Uterus (tissue), 3 donors: ENCODE measurements at regions not wholly inside any gene's neighbourhood (a gene's known extent, or its start where the extent isn't known, plus 50 kb on each side); places are given as distances from the start of the nearest gene placed in this dataset.

ENCODE experiments used
- DNase-seq, 2 donors: peaks; one replicate each; pipeline ENCODE4 v3.0.0-alpha.2; 2019 to 2020
- H3K27ac ChIP-seq, 2 donors: fragments of 200-600 bp; sonication (generic); 1 replicate in 1 of 2; 2 replicates in 1 of 2; pipeline ENCODE4 v1.5.1; 2016 to 2018
- H3K27me3 ChIP-seq, 2 donors: fragments of 200-600 bp; sonication (generic); one replicate each; pipeline ENCODE4 v1.5.1; 2018 to 2019; ENCODE audit warnings: control low read depth in 1 of 2
- H3K36me3 ChIP-seq, 2 donors: fragments of 200-600 bp; sonication (generic); one replicate each; pipeline ENCODE4 v1.5.1; 2019; ENCODE audit warnings: control low read depth in 1 of 2
- H3K4me1 ChIP-seq, 2 donors: fragments of 200-600 bp; sonication (generic); one replicate each; pipeline ENCODE4 v1.5.1; 2018 to 2019; ENCODE audit warnings: control low read depth in 1 of 2
- H3K4me3 ChIP-seq, 2 donors: fragments of 200-600 bp; sonication (generic); 1 replicate in 1 of 2; 2 replicates in 1 of 2; pipeline ENCODE4 v1.5.1; 2018 to 2019; ENCODE audit warnings: mild to moderate bottlenecking in 1 of 2
- H3K9me3 ChIP-seq, 2 donors: fragments of 200-600 bp; sonication (generic); one replicate each; pipeline ENCODE4 v1.5.1; 2019; ENCODE audit warnings: control low read depth in 1 of 2
- POLR2A ChIP-seq, 2 donors: fragments of 450-650 bp; IDR thresholded peaks; one replicate each; pipeline ENCODE4 v1.6.1; 2016; ENCODE audit warnings: antibody characterized with exemption in 2 of 2, mild to moderate bottlenecking in 1 of 2, moderate library complexity in 1 of 2
- intact Hi-C: fragments of 100-400 bp; cut with DNase I; formaldehyde crosslinking; loops from one replicate; pipeline ENCODE4 v1.15.1; 2023; ENCODE audit warnings: low total_unique reads
- TF ChIP-seq, protein P1 (sequence below), 4 experiments: fragments of 200-600 bp in 2 of 4; fragments of 450-650 bp in 2 of 4; sonication (generic) in 2 of 4; IDR thresholded peaks; one replicate each; pipeline ENCODE4 v1.5.1; 2016 to 2019; ENCODE audit warnings: antibody characterized with exemption in 4 of 4, mild to moderate bottlenecking in 2 of 4, moderate library complexity in 1 of 4
- donor health status: DM: yes; HTN: yes; CAD: no.

- Histone ChIP-seq H3K27me3 (no peaks in the 10 kb centered on the region), H3K9me3 (no peaks in the 10 kb centered on the region), H3K4me3 (no peak overlapping the region), H3K27ac (no peak overlapping the region), H3K4me1 (no peaks in the 10 kb centered on the region), H3K36me3 (no peaks in the 10 kb centered on the region)
- DNase-seq = no peak
- no peak for TF ChIP-seq POLR2A (IDR thresholded peaks at IDR 0.05)
- TF ChIP-seq, protein P1, sequence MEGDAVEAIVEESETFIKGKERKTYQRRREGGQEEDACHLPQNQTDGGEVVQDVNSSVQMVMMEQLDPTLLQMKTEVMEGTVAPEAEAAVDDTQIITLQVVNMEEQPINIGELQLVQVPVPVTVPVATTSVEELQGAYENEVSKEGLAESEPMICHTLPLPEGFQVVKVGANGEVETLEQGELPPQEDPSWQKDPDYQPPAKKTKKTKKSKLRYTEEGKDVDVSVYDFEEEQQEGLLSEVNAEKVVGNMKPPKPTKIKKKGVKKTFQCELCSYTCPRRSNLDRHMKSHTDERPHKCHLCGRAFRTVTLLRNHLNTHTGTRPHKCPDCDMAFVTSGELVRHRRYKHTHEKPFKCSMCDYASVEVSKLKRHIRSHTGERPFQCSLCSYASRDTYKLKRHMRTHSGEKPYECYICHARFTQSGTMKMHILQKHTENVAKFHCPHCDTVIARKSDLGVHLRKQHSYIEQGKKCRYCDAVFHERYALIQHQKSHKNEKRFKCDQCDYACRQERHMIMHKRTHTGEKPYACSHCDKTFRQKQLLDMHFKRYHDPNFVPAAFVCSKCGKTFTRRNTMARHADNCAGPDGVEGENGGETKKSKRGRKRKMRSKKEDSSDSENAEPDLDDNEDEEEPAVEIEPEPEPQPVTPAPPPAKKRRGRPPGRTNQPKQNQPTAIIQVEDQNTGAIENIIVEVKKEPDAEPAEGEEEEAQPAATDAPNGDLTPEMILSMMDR (IDR thresholded peaks at IDR 0.05) = no peak
- intact Hi-C loops = no loop called here
Measured at GRCh38 chr13:72144636-72145035, 277.6 kb upstream of the DACH1 start.

DNA sequence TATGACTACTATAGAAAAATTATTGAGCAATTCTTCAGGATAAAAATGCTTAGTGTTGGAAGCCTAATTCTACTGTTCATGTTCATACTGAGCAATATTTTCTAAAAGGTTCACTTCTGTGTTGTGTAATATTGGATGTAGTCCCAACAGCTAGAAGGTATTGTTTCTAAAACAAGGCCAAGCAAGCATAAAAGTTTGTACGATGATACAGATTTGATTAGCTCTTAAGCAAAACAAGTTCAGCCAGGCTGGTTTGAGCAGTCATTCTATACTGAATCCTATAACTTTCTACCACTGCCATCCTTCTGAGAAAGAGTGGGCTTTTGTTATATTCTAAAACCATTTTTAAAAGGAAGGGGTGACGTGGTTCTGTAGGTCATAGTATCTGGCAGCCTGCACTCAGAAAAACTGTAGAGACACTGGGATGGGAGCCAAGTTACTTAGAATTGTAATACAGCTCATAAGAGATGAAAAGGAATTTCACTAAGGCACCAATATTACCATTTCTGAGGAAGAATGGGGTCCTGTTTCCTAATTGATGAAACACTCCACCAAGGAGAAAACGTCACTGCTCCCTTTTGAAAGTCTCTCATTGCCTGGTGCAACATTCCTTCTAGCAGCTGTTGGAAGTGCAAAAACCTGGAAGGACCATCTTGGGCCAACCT, 275.0 kb upstream of the DACH1 start:
- no peak overlapping the region for H3K4me3 ChIP-seq
- H3K27me3 ChIP-seq = no peaks in the 10 kb centered on the region
- TF ChIP-seq, protein P1 (IDR thresholded peaks at IDR 0.05) = no peak
- no peak for TF ChIP-seq POLR2A (IDR thresholded peaks at IDR 0.05)
- intact Hi-C loops = no loop called here
- no peak for DNase-seq
- H3K9me3 ChIP-seq = no peaks in the 10 kb centered on the region
- no peak overlapping the region for H3K27ac ChIP-seq
- no peaks in the 10 kb centered on the region for H3K4me1 ChIP-seq
- H3K36me3 ChIP-seq = no peaks in the 10 kb centered on the region

DNA sequence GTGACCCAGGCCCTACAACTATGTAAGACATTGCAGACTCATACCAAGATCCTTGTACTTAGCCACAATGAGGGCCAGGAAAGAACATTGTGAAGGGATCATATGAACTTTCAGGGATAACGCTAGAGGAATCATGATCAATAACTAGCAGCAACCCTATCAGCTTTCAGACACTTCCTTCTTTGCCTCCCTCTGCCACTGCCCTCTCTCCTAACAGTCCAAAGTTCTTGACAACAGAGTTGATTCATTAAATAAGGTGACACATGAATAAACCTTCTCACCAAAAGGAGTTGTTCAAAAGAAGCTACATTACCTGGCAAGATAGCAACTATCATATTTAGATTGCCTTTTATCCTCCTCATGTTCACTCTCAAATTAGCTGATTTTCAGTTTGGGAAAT, 272.2 kb upstream of the DACH1 start:
- no peaks in the 10 kb centered on the region for H3K4me1 ChIP-seq
- no peaks in the 10 kb centered on the region for H3K27me3 ChIP-seq
- TF ChIP-seq POLR2A (IDR thresholded peaks at IDR 0.05) = no peak
- TF ChIP-seq, protein P1 (IDR thresholded peaks at IDR 0.05) = no peak
- intact Hi-C loops = no loop called here
- no peaks in the 10 kb centered on the region for H3K9me3 ChIP-seq
- no peak overlapping the region for H3K27ac ChIP-seq
- no peak for DNase-seq
- no peak overlapping the region for H3K4me3 ChIP-seq
- H3K36me3 ChIP-seq = no peaks in the 10 kb centered on the region

GRCh38 chr13:72132075-72132474, 265.1 kb upstream of the DACH1 start:
- no peaks in the 10 kb centered on the region for H3K9me3 ChIP-seq
- H3K27me3 ChIP-seq = no peaks in the 10 kb centered on the region
- intact Hi-C loops = no loop called here
- TF ChIP-seq, protein P1 (IDR thresholded peaks at IDR 0.05) = no peak
- no peak for TF ChIP-seq POLR2A (IDR thresholded peaks at IDR 0.05)
- no peak overlapping the region for H3K27ac ChIP-seq
- H3K36me3 ChIP-seq = no peaks in the 10 kb centered on the region
- H3K4me1 ChIP-seq = no peaks in the 10 kb centered on the region
- DNase-seq = no peak
- no peak overlapping the region for H3K4me3 ChIP-seq

DNA sequence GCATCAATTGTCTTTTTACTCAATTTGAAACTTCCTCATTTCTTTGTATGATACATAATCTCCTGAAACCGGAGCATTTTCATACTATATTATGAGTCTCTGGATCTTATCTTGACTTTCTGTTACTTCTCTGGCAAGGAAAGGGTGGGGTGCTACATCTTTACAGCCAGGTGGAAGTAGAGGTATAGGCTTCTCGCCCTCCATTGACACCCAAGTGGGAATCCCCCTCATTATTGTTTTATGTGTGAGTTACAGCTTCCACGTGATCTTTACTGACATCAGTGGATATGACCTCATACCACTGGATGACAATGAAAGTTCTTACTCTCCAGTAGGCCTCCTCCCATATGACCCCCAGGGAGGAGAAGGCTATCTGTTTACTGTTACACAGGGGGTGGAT, 262.1 kb upstream of the DACH1 start:
- Histone ChIP-seq H3K4me3 (no peak overlapping the region), H3K36me3 (no peaks in the 10 kb centered on the region), H3K9me3 (no peaks in the 10 kb centered on the region), H3K27me3 (no peaks in the 10 kb centered on the region), H3K4me1 (no peaks in the 10 kb centered on the region), H3K27ac (no peak overlapping the region)
- TF ChIP-seq POLR2A (IDR thresholded peaks at IDR 0.05) = no peak
- TF ChIP-seq, protein P1 (IDR thresholded peaks at IDR 0.05) = no peak
- intact Hi-C loops = no loop called here
- no peak for DNase-seq
